ENCODE measurements at regions not wholly inside any gene's neighbourhood (a gene's known extent, or its start where the extent isn't known, plus 50 kb on each side); places are given as distances from the start of the nearest gene placed in this dataset.
"Not testable (repeated sequence)": the region's sequence is repeated elsewhere in the genome, so short reads cannot be mapped to it uniquely, and the experiment has no call there.

- 30% methylated on average over 4 of the region's 44 CpGs; no CpG with 5 or more reads in 1 of the 2 experiments for WGBS, 2 experiments (ENCODE audit: extremely low coverage in 2 of 2, insufficient read length in 1 of 2)
- Histone ChIP-seq H2BK120ac (ENCODE audit: low read depth, low read length) (no peak overlapping the region), H3K23ac (ENCODE audit: low read depth, low read length) (no peak overlapping the region), H3K9ac (ENCODE audit: low read depth, low read length) (no peak overlapping the region), H3K56ac (ENCODE audit: extremely low read depth, insufficient read depth, low read length) (no peak overlapping the region), H3K27ac (ENCODE audit: insufficient read depth, low read length) (no peak overlapping the region), H2AFZ (replicated peaks; ENCODE audit: low read length, poor library complexity) (peak overlapping the region; percentile 29), H2AK9ac (replicated peaks; ENCODE audit: low read depth, low read length, poor library complexity) (no peak overlapping the region), H4K8ac (ENCODE audit: low read depth in 2 of 2, low read length in 2 of 2) (no peak overlapping the region), H2BK15ac (ENCODE audit: low read depth, low read length) (no peak overlapping the region), H3K4me1 (ENCODE audit: control insufficient read depth, insufficient read depth, low read length) (no peaks in the 10 kb centered on the region), H3K79me1 (ENCODE audit: low read depth in 1 of 2, low read length in 2 of 2) (no peaks in the 10 kb centered on the region), H3K4ac (ENCODE audit: low read depth, low read length) (no peak overlapping the region), H3K14ac (replicated peaks; ENCODE audit: low read depth, low read length) (no peak overlapping the region), H2BK5ac (ENCODE audit: low read depth, low read length, poor library complexity, severe bottlenecking) (no peak overlapping the region), H4K91ac (ENCODE audit: insufficient read depth, low read depth, low read length) (no peak overlapping the region), H3K18ac (ENCODE audit: low read depth, low read length) (no peak overlapping the region), H3K27me3 (ENCODE audit: control insufficient read depth, insufficient read depth, low read length) (no peaks in the 10 kb centered on the region; the same call in 1 of the 2 replicates), H3K9me3 (ENCODE audit: control insufficient read depth, insufficient read depth, low read length) (no peaks in the 10 kb centered on the region), H3K36me3 (ENCODE audit: control insufficient read depth, insufficient read depth, low read length) (no peaks in the 10 kb centered on the region), H3K9me1 (ENCODE audit: insufficient read depth, low read length) (no peaks in the 10 kb centered on the region), H2AK5ac (ENCODE audit: low read depth, low read length) (no peak overlapping the region), H4K5ac (ENCODE audit: low read depth, low read length) (no peak overlapping the region), H3K4me3 (ENCODE audit: insufficient read depth, low read depth, low read length) (no peak overlapping the region), H3K4me2 (ENCODE audit: low read depth, low read length) (no peak overlapping the region; the same call in 1 of the 2 replicates), H4K20me1 (ENCODE audit: insufficient read depth, low read length) (no peaks in the 10 kb centered on the region), H2BK20ac (ENCODE audit: low read depth, low read length) (no peak overlapping the region)
- in situ Hi-C loops (cut with MboI; ENCODE audit: low sequenced_read_pairs): loop anchor here (5.0 kb wide), 1 partner anchor 693 kb away; no protein-coding TSS in a partner anchor
- CTCF ChIA-PET: no interaction called here
- no TSS peak for BruUV-seq (replicated peaks)
- POLR2A ChIA-PET (ENCODE audit: unreplicated experiment): no interaction called here
- intact Hi-C loops (cut with micrococcal nuclease): no loop called here
- DNase-seq (peak; percentile 6), ATAC-seq (ENCODE audit: low read depth) (no peak; the same call in 1 of the 2 replicates)
- dilution Hi-C loops (cut with HindIII; ENCODE audit: low sequenced_read_pairs, unreplicated experiment): no loop called here
- TF ChIP-seq CEBPB (IDR thresholded peaks at IDR 0.05; ENCODE audit: low read depth, low read length): no peak
- TF ChIP-seq MAFK (IDR thresholded peaks at IDR 0.05; ENCODE audit: low read depth, low read length): no peak
- TF ChIP-seq, protein P1, sequence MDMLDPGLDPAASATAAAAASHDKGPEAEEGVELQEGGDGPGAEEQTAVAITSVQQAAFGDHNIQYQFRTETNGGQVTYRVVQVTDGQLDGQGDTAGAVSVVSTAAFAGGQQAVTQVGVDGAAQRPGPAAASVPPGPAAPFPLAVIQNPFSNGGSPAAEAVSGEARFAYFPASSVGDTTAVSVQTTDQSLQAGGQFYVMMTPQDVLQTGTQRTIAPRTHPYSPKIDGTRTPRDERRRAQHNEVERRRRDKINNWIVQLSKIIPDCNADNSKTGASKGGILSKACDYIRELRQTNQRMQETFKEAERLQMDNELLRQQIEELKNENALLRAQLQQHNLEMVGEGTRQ (IDR thresholded peaks at IDR 0.05; ENCODE audit: low read depth, low read length): no peak
- no peak for TF ChIP-seq NFE2L2 (IDR thresholded peaks at IDR 0.05; ENCODE audit: low read depth, low read length)
- no peak for TF ChIP-seq SMC3 (IDR thresholded peaks at IDR 0.05; ENCODE audit: low read depth, low read length)
- no peak for TF ChIP-seq BHLHE40 (IDR thresholded peaks at IDR 0.05; ENCODE audit: low read depth, low read length)
Observed at GRCh38 chr10:27319752-27320431, 79.3 kb upstream of the ACBD5 start.

DNA sequence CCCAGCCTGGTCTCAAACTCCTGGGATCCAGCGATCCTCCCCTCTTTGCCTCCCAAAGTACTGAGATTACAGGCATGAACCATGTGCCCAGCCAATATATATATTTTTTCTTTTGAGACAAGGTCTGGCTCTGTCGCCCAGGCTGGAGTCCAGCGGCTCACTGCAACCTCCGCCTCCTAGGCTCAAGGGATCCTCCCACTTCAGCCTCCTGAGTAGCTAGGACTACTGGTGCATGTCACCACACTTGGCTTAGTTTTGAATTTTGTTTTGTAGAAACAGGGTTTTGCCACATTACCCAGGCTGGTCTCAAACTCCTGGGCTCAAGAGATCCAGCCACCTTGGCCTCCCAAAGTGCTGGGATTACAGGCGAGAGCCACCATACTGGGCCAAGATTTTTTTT lies 78.5 kb upstream of the ACBD5 start:
- dilution Hi-C loops (cut with HindIII; ENCODE audit: low sequenced_read_pairs, unreplicated experiment); H3K9me3 ChIP-seq (ENCODE audit: control insufficient read depth, insufficient read depth, low read length); H4K5ac ChIP-seq (ENCODE audit: low read depth, low read length); H2BK120ac ChIP-seq (ENCODE audit: low read depth, low read length); intact Hi-C loops (cut with micrococcal nuclease); H3K4me3 ChIP-seq (ENCODE audit: insufficient read depth, low read depth, low read length); H3K14ac ChIP-seq (replicated peaks; ENCODE audit: low read depth, low read length); H3K4ac ChIP-seq (ENCODE audit: low read depth, low read length); H3K27ac ChIP-seq (ENCODE audit: insufficient read depth, low read length); H2AK5ac ChIP-seq (ENCODE audit: low read depth, low read length); H2AFZ ChIP-seq (replicated peaks; ENCODE audit: low read length, poor library complexity); H4K20me1 ChIP-seq (ENCODE audit: insufficient read depth, low read length); H2BK15ac ChIP-seq (ENCODE audit: low read depth, low read length); H3K27me3 ChIP-seq (ENCODE audit: control insufficient read depth, insufficient read depth, low read length); H3K36me3 ChIP-seq (ENCODE audit: control insufficient read depth, insufficient read depth, low read length); H3K23ac ChIP-seq (ENCODE audit: low read depth, low read length); H3K18ac ChIP-seq (ENCODE audit: low read depth, low read length); H4K8ac ChIP-seq (ENCODE audit: low read depth in 2 of 2, low read length in 2 of 2); BruUV-seq (replicated peaks); H3K79me1 ChIP-seq (ENCODE audit: low read depth in 1 of 2, low read length in 2 of 2); POLR2A ChIA-PET (ENCODE audit: unreplicated experiment); H3K4me2 ChIP-seq (ENCODE audit: low read depth, low read length); H2BK20ac ChIP-seq (ENCODE audit: low read depth, low read length); H3K9ac ChIP-seq (ENCODE audit: low read depth, low read length); ATAC-seq (ENCODE audit: low read depth); H3K4me1 ChIP-seq (ENCODE audit: control insufficient read depth, insufficient read depth, low read length); DNase-seq; CTCF ChIA-PET; H2AK9ac ChIP-seq (replicated peaks; ENCODE audit: low read depth, low read length, poor library complexity); H4K91ac ChIP-seq (ENCODE audit: insufficient read depth, low read depth, low read length); H2BK5ac ChIP-seq (ENCODE audit: low read depth, low read length, poor library complexity, severe bottlenecking); H3K56ac ChIP-seq (ENCODE audit: extremely low read depth, insufficient read depth, low read length); H3K9me1 ChIP-seq (ENCODE audit: insufficient read depth, low read length): not testable (repeated sequence)
- in situ Hi-C loops (cut with MboI; ENCODE audit: low sequenced_read_pairs): loop anchor here (5.0 kb wide), 1 partner anchor 692 kb away; no protein-coding TSS in a partner anchor
- WGBS, 2 experiments (ENCODE audit: extremely low coverage in 2 of 2, insufficient read length in 1 of 2): no CpG with 5 or more reads among the region's 5 CpGs
